ENCODE measurements at regions not wholly inside any gene's neighbourhood (a gene's known extent, or its start where the extent isn't known, plus 50 kb on each side); places are given as distances from the start of the nearest gene placed in this dataset.

DNA sequence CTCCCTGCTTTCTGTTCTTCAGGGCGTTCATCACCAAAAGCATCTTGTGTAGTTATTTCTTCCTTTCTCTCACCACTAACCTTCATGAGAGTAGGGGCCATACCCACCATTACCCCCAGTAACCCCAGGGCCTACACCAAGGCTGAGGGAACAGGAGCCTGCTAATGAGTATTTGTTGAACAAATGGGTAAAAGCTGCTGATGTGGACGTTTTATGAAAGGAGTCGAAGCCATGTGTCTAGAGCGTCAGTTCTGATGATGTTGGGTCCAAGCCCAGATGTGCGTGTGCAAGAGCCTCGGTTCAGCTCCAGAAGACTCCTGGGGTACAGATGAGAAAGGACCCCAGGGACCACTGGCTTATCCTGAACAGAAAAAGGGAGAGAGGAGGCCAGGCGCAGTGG, 77.1 kb upstream of the TBC1D3K start:
- no peak for DNase-seq (ENCODE audit: low read depth)
- H3K27ac ChIP-seq (ENCODE audit: low read depth, low read length): no peak overlapping the region
- H3K4me2 ChIP-seq (ENCODE audit: low read length): no peak overlapping the region
- H3K27me3 Mint-ChIP-seq (ENCODE audit: low read depth, unreplicated experiment): peaks cover 6% of the 10 kb centered on the region
- H2AFZ ChIP-seq (ENCODE audit: low read depth, low read length): no peak overlapping the region
- no peak for FAIRE-seq
- no peaks in the 10 kb centered on the region for H3K36me3 Mint-ChIP-seq (ENCODE audit: low read depth, unreplicated experiment)
- no peaks in the 10 kb centered on the region for H3K9me3 ChIP-seq (ENCODE audit: insufficient read depth, low read depth, low read length)
- H3K9me3 Mint-ChIP-seq (ENCODE audit: unreplicated experiment): peaks cover 4% of the 10 kb centered on the region
- H3K79me2 ChIP-seq (ENCODE audit: insufficient read depth, low read length): no peaks in the 10 kb centered on the region
- H3K4me1 ChIP-seq (ENCODE audit: insufficient read depth, low read length): peaks cover 16% of the 10 kb centered on the region
- H3K27ac Mint-ChIP-seq (ENCODE audit: unreplicated experiment): no peak overlapping the region
- no peak overlapping the region for H3K4me3 ChIP-seq (ENCODE audit: insufficient read depth, low read depth, low read length)
- H3K36me3 ChIP-seq (ENCODE audit: insufficient read depth, low read length): no peaks in the 10 kb centered on the region
- no peaks in the 10 kb centered on the region for H4K20me1 ChIP-seq (ENCODE audit: insufficient read depth, low read length)
- no peak overlapping the region for H3K9ac ChIP-seq (ENCODE audit: low read length)
- TF ChIP-seq EZH2 (IDR thresholded peaks at IDR 0.05; ENCODE audit: insufficient read depth, low read length): no peak
- TF ChIP-seq, protein P1, sequence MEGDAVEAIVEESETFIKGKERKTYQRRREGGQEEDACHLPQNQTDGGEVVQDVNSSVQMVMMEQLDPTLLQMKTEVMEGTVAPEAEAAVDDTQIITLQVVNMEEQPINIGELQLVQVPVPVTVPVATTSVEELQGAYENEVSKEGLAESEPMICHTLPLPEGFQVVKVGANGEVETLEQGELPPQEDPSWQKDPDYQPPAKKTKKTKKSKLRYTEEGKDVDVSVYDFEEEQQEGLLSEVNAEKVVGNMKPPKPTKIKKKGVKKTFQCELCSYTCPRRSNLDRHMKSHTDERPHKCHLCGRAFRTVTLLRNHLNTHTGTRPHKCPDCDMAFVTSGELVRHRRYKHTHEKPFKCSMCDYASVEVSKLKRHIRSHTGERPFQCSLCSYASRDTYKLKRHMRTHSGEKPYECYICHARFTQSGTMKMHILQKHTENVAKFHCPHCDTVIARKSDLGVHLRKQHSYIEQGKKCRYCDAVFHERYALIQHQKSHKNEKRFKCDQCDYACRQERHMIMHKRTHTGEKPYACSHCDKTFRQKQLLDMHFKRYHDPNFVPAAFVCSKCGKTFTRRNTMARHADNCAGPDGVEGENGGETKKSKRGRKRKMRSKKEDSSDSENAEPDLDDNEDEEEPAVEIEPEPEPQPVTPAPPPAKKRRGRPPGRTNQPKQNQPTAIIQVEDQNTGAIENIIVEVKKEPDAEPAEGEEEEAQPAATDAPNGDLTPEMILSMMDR (IDR thresholded peaks at IDR 0.05; ENCODE audit: insufficient read depth, low read depth, low read length): no peak
- no peaks in the 10 kb centered on the region for H3K27me3 ChIP-seq (ENCODE audit: insufficient read depth, low read length)
- H3K4me1 Mint-ChIP-seq (ENCODE audit: low read depth, unreplicated experiment): peaks cover 5% of the 10 kb centered on the region
- peak overlapping the region; percentile 28 for H3K4me3 Mint-ChIP-seq (ENCODE audit: unreplicated experiment)

DNA sequence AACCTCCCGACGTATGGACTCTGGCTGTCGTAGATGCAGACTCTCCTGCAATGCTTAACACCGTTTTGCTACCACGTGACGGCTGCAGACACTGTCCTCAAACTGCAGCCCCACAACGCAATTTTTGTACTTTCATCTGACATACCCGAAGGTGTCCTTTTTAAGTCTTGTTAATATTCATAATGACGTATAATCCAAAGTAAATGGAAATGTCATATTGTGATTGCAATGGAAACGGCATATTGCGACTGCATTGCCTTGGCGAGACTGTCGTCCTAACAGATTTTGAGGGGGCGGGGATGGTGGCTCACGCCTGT, 79.3 kb upstream of the TBC1D3K start:
- Histone ChIP-seq H3K9ac (ENCODE audit: low read length) (no peak overlapping the region), H4K20me1 (ENCODE audit: insufficient read depth, low read length) (no peaks in the 10 kb centered on the region), H3K27me3 (ENCODE audit: insufficient read depth, low read length) (no peaks in the 10 kb centered on the region), H3K4me1 (ENCODE audit: insufficient read depth, low read length) (peaks cover 16% of the 10 kb centered on the region), H3K27ac (ENCODE audit: low read depth, low read length) (no peak overlapping the region), H3K4me3 (ENCODE audit: insufficient read depth, low read depth, low read length) (no peak overlapping the region), H3K79me2 (ENCODE audit: insufficient read depth, low read length) (no peaks in the 10 kb centered on the region), H3K36me3 (ENCODE audit: insufficient read depth, low read length) (no peaks in the 10 kb centered on the region), H3K9me3 (ENCODE audit: insufficient read depth, low read depth, low read length) (no peaks in the 10 kb centered on the region), H3K4me2 (ENCODE audit: low read length) (peak overlapping the region; percentile 80), H2AFZ (ENCODE audit: low read depth, low read length) (peak overlapping the region; percentile 54)
- H3K9me3 Mint-ChIP-seq (ENCODE audit: unreplicated experiment): peaks cover 6% of the 10 kb centered on the region
- no peak overlapping the region for H3K4me3 Mint-ChIP-seq (ENCODE audit: unreplicated experiment)
- H3K4me1 Mint-ChIP-seq (ENCODE audit: low read depth, unreplicated experiment): peaks cover 5% of the 10 kb centered on the region
- H3K27me3 Mint-ChIP-seq (ENCODE audit: low read depth, unreplicated experiment): peaks cover 17% of the 10 kb centered on the region
- no peak for DNase-seq (ENCODE audit: low read depth)
- H3K27ac Mint-ChIP-seq (ENCODE audit: unreplicated experiment): no peak overlapping the region
- FAIRE-seq: no peak
- TF ChIP-seq, protein P1 (IDR thresholded peaks at IDR 0.05; ENCODE audit: insufficient read depth, low read depth, low read length): no peak
- TF ChIP-seq EZH2 (IDR thresholded peaks at IDR 0.05; ENCODE audit: insufficient read depth, low read length): no peak
- no peaks in the 10 kb centered on the region for H3K36me3 Mint-ChIP-seq (ENCODE audit: low read depth, unreplicated experiment)

DNA sequence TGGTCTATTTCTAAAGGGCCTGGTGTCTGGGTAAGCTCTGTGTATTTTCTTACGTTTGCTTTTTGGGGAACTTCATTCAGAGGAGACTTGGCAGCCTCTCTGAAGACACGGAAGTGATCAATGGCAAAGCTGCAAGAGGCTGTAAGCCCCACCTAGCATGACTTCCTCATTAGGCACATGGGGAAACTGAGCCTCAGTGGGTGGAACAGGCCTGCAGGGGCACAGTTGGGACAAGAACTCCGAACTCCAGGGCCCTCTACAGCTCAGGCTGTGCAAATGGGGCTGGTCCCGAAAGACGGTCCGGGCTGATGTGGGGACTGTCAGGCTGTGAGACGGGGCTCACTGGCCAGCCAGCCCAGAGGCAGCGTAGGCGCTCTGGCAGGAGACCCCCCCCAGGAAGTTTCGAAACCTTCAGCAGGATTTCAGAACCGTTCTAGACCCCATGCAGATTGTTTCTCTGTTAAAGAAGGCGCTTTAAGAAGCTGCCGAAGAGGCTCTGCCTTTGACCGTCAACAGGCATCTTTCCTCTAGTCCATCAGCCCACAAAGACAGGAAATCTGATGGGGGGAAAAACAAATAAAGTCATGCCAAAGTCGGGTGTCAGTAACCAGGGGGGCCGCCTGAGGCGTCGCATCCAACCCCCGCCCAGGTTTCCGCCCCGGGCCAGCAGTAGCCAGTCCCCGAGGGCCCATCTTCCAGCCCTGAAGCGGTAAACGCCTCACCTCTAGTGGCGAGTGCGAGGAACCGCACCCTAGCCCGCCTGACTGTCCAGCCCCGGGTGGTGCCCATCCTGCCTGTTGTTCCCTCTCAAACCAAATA, 79.8 kb upstream of the TBC1D3K start:
- H3K9me3 Mint-ChIP-seq (ENCODE audit: unreplicated experiment): peaks cover 6% of the 10 kb centered on the region
- H2AFZ ChIP-seq (ENCODE audit: low read depth, low read length): peak overlapping the region; percentile 71
- no peak for FAIRE-seq

More for the DNA sequence above, 79.8 kb upstream of the TBC1D3K start:
- no peaks in the 10 kb centered on the region for H3K79me2 ChIP-seq (ENCODE audit: insufficient read depth, low read length)
- no peak overlapping the region for H3K27ac ChIP-seq (ENCODE audit: low read depth, low read length)
- no peaks in the 10 kb centered on the region for H3K36me3 ChIP-seq (ENCODE audit: insufficient read depth, low read length)
- peak; percentile 31 for DNase-seq (ENCODE audit: low read depth)
- H3K4me1 ChIP-seq (ENCODE audit: insufficient read depth, low read length): peaks cover 12% of the 10 kb centered on the region
- H3K9me3 ChIP-seq (ENCODE audit: insufficient read depth, low read depth, low read length): no peaks in the 10 kb centered on the region
- peaks cover 17% of the 10 kb centered on the region for H3K27me3 Mint-ChIP-seq (ENCODE audit: low read depth, unreplicated experiment)
- H3K4me3 ChIP-seq (ENCODE audit: insufficient read depth, low read depth, low read length): no peak overlapping the region
- H3K9ac ChIP-seq (ENCODE audit: low read length): peak overlapping the region; percentile 47
- no peaks in the 10 kb centered on the region for H3K36me3 Mint-ChIP-seq (ENCODE audit: low read depth, unreplicated experiment)
- no peak overlapping the region for H3K27ac Mint-ChIP-seq (ENCODE audit: unreplicated experiment)
- no peaks in the 10 kb centered on the region for H4K20me1 ChIP-seq (ENCODE audit: insufficient read depth, low read length)
- TF ChIP-seq, protein P1 (IDR thresholded peaks at IDR 0.05; ENCODE audit: insufficient read depth, low read depth, low read length): peak; percentile 66
- TF ChIP-seq EZH2 (IDR thresholded peaks at IDR 0.05; ENCODE audit: insufficient read depth, low read length): no peak
- peak overlapping the region; percentile 80 for H3K4me2 ChIP-seq (ENCODE audit: low read length)
- no peak overlapping the region for H3K4me3 Mint-ChIP-seq (ENCODE audit: unreplicated experiment)
- no peaks in the 10 kb centered on the region for H3K27me3 ChIP-seq (ENCODE audit: insufficient read depth, low read length)
- H3K4me1 Mint-ChIP-seq (ENCODE audit: low read depth, unreplicated experiment): peaks cover 1% of the 10 kb centered on the region

Data from astrocyte (in vitro differentiated cells and primary cell).